ENCODE measurements at regions not wholly inside any gene's neighbourhood (a gene's known extent, or its start where the extent isn't known, plus 50 kb on each side); places are given as distances from the start of the nearest gene placed in this dataset.

- no peak for DNase-seq (ENCODE audit: extremely low read depth, low read depth)
- no peak for TF ChIP-seq CTCF (IDR thresholded peaks at IDR 0.05; ENCODE audit: low read depth, low read length)
These were observed 985.6 kb upstream of the GHITM start for GRCh38 chr10:83153714-83154113.

- TF ChIP-seq CTCF (IDR thresholded peaks at IDR 0.05; ENCODE audit: low read depth, low read length), result no peak
- no peak for DNase-seq (ENCODE audit: extremely low read depth, low read depth)
These were observed 975.2 kb upstream of the GHITM start for GRCh38 chr10:83164156-83164555.

GRCh38 chr10:83165265-83165664 lies 974.0 kb upstream of the GHITM start:
- no peak for DNase-seq (ENCODE audit: extremely low read depth, low read depth)
- TF ChIP-seq CTCF (IDR thresholded peaks at IDR 0.05; ENCODE audit: low read depth, low read length), result no peak

- no peak for DNase-seq (ENCODE audit: extremely low read depth, low read depth)
- no peak for TF ChIP-seq CTCF (IDR thresholded peaks at IDR 0.05; ENCODE audit: low read depth, low read length)
These were observed 973.0 kb upstream of the GHITM start for GRCh38 chr10:83166344-83166743.

- no peak for TF ChIP-seq CTCF (IDR thresholded peaks at IDR 0.05; ENCODE audit: low read depth, low read length)
- no peak for DNase-seq (ENCODE audit: extremely low read depth, low read depth)
These were observed 972.2 kb upstream of the GHITM start for GRCh38 chr10:83167081-83167480.

- no peak for TF ChIP-seq CTCF (IDR thresholded peaks at IDR 0.05; ENCODE audit: low read depth, low read length)
- DNase-seq (ENCODE audit: extremely low read depth, low read depth), result no peak
These were observed 962.4 kb upstream of the GHITM start for GRCh38 chr10:83176901-83177300.

GRCh38 chr10:83178526-83178925 lies 960.8 kb upstream of the GHITM start:
- TF ChIP-seq CTCF (IDR thresholded peaks at IDR 0.05; ENCODE audit: low read depth, low read length), result no peak

More at GRCh38 chr10:83178526-83178925, 960.8 kb upstream of the GHITM start:
- no peak for DNase-seq (ENCODE audit: extremely low read depth, low read depth)

Data from AG09319 (cell line).